Testis (tissue), 2 donors: ENCODE measurements at regions not wholly inside any gene's neighbourhood (a gene's known extent, or its start where the extent isn't known, plus 50 kb on each side); places are given as distances from the start of the nearest gene placed in this dataset.

Experiments used
- DNase-seq: peaks from one replicate; pipeline ENCODE4 v3.0.0-alpha.2; 2019
- H3K27ac ChIP-seq, 2 donors: fragments of 200-600 bp; sonication (generic); one replicate each; pipeline ENCODE4 v1.5.1; 2019
- H3K27me3 ChIP-seq: fragments of 200-600 bp; sonication (generic); one replicate; pipeline ENCODE4 v1.5.1; 2019
- H3K36me3 ChIP-seq: fragments of 200-600 bp; sonication (generic); one replicate; pipeline ENCODE4 v1.5.1; 2017; ENCODE audit warnings: low read depth; ENCODE audit errors: missing control alignments
- H3K4me1 ChIP-seq: fragments of 200-600 bp; sonication (generic); one replicate; pipeline ENCODE4 v1.5.1; 2019
- H3K4me3 ChIP-seq, 2 donors: fragments of 200-600 bp; sonication (generic); one replicate each; pipeline ENCODE4 v1.5.1; 2017 to 2019
- H3K9me3 ChIP-seq: fragments of 200-600 bp; sonication (generic); one replicate; pipeline ENCODE4 v1.5.1; 2017
- POLR2A ChIP-seq: fragments of 450-650 bp; IDR thresholded peaks from one replicate; pipeline ENCODE4 v1.6.1; 2017; ENCODE audit warnings: antibody characterized with exemption, mild to moderate bottlenecking, moderate library complexity
- WGBS, 2 donors: methylation state at CpG; one replicate each; pipeline ENCODE4 v1.1.5; 2018; 5-methylcytosine and 5-hydroxymethylcytosine counted together
- intact Hi-C: fragments of 100-400 bp; cut with DNase I; formaldehyde crosslinking; loops from one replicate; pipeline ENCODE4 v1.15.1; 2023; ENCODE audit warnings: low total_unique reads
- TF ChIP-seq, protein P1 (sequence below), 3 experiments: fragments of 450-650 bp in 2 of 3; fragments of 200-600 bp in 1 of 3; sonication (generic) in 1 of 3; IDR thresholded peaks; one replicate each; pipeline ENCODE4 v1.5.1; 2016 to 2019; ENCODE audit warnings: antibody characterized with exemption in 3 of 3, mild to moderate bottlenecking in 2 of 3, moderate library complexity in 1 of 3

DNA sequence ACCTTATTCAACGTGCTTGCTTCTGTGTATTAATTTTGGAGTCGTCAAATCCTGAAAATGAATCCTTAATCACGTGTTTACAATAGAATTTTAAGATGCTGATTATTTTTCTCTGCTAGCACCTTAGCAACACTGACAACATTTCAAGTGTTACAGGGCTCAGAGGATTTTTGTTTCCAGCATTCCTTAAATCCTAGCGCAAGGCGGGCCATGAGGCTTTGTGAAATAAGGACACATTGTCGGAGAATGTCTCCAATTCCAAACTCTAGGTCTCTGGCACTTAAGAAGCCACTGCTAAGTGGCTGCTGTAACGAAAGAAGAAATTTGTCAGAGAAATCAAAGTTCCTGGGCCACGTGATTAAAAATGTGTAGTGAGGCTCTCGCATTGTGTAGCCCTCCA, 390.9 kb upstream of the CELF2 start:
- Histone ChIP-seq H3K27me3 (no peaks in the 10 kb centered on the region), H3K4me3 (no peak overlapping the region), H3K36me3 (no peaks in the 10 kb centered on the region), H3K27ac (no peak overlapping the region), H3K9me3 (no peaks in the 10 kb centered on the region), H3K4me1 (peaks cover 18% of the 10 kb centered on the region)
- DNase-seq = no peak
- no peak for TF ChIP-seq POLR2A
- TF ChIP-seq, protein P1, sequence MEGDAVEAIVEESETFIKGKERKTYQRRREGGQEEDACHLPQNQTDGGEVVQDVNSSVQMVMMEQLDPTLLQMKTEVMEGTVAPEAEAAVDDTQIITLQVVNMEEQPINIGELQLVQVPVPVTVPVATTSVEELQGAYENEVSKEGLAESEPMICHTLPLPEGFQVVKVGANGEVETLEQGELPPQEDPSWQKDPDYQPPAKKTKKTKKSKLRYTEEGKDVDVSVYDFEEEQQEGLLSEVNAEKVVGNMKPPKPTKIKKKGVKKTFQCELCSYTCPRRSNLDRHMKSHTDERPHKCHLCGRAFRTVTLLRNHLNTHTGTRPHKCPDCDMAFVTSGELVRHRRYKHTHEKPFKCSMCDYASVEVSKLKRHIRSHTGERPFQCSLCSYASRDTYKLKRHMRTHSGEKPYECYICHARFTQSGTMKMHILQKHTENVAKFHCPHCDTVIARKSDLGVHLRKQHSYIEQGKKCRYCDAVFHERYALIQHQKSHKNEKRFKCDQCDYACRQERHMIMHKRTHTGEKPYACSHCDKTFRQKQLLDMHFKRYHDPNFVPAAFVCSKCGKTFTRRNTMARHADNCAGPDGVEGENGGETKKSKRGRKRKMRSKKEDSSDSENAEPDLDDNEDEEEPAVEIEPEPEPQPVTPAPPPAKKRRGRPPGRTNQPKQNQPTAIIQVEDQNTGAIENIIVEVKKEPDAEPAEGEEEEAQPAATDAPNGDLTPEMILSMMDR (IDR thresholded peaks at IDR 0.05) = no peak
- intact Hi-C loops = no loop called here
- 89 to 94% methylated on average over 9 of the region's 9 CpGs for WGBS, 2 donors

DNA sequence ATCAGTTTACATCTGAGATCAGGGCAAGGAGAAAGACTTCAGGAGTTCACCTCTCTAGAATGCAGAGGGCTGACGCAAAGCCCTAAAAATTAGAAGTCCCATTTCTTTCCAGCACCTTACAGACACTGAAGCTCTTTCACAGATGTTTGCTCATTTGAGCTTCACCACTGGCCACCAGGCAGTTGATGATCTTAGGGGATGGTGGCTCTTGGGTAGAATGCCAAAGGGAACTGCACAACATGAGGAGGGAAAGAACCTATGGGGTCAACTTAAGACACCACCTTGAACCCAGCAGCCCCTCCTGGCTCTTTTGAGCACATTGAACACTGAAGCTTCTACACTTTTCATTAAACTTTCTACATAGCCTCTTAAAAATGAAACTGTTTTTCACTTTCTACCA, 390.3 kb upstream of the CELF2 start:
- Histone ChIP-seq H3K27me3 (no peaks in the 10 kb centered on the region), H3K4me3 (no peak overlapping the region), H3K27ac (no peak overlapping the region), H3K36me3 (no peaks in the 10 kb centered on the region), H3K4me1 (peaks cover 18% of the 10 kb centered on the region), H3K9me3 (no peaks in the 10 kb centered on the region)
- 92 to 96% methylated on average over 1 of the region's 1 CpG for WGBS, 2 donors
- no peak for TF ChIP-seq POLR2A
- TF ChIP-seq, protein P1 (IDR thresholded peaks at IDR 0.05) = no peak
- no peak for DNase-seq
- intact Hi-C loops = no loop called here

DNA sequence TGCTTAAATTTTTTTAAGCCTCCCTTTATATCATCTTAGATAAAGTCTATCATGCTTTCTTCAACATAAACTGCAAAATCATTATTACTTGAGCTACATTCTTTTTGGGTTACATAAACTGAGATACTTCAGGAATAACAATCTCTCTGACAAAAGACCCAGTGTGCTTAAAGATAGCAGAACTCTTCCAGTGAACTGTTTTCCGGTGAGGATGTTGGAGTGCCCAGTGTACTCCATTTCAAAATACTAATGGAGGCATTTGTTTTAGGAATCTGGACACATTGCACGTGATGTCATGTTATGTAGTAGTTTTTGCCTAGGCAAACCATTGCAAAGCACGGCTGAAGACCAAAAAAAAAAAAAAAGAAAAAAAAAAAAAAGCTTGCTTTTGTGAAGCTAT, 388.2 kb upstream of the CELF2 start:
- Histone ChIP-seq H3K27me3 (no peaks in the 10 kb centered on the region), H3K36me3 (no peaks in the 10 kb centered on the region), H3K9me3 (no peaks in the 10 kb centered on the region), H3K4me1 (peaks cover 6% of the 10 kb centered on the region), H3K27ac (no peak overlapping the region), H3K4me3 (no peak overlapping the region)
- no peak for TF ChIP-seq POLR2A
- TF ChIP-seq, protein P1 (IDR thresholded peaks at IDR 0.05) = no peak
- DNase-seq = no peak
- intact Hi-C loops = no loop called here
- 49 to 52% methylated on average over 3 of the region's 3 CpGs for WGBS, 2 donors

DNA sequence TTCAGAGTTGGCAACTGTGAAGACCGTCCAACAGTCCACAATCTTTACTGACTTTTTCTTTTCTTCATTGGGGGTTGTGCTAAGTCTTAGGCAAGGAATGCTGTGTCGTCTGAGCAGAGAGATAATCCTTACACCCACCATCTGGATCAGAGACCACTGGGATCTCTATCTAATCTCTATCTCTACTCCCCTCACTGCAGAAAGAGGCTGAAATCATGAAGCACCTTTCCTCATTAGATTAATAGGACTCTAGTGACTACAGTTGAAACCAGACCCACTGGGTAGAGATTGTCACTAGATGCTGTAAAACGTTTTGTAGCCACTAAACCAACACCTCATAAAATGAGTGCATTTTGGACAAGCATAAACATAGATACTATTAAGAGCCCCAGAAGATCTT, 387.4 kb upstream of the CELF2 start:
- Histone ChIP-seq H3K27ac (no peak overlapping the region), H3K4me1 (peaks cover 3% of the 10 kb centered on the region), H3K36me3 (no peaks in the 10 kb centered on the region), H3K9me3 (no peaks in the 10 kb centered on the region), H3K4me3 (no peak overlapping the region), H3K27me3 (no peaks in the 10 kb centered on the region)
- DNase-seq = no peak
- intact Hi-C loops = no loop called here
- no peak for TF ChIP-seq POLR2A
- TF ChIP-seq, protein P1 (IDR thresholded peaks at IDR 0.05) = no peak
- WGBS, 2 donors = 64 to 73% methylated on average over 3 of the region's 3 CpGs

DNA sequence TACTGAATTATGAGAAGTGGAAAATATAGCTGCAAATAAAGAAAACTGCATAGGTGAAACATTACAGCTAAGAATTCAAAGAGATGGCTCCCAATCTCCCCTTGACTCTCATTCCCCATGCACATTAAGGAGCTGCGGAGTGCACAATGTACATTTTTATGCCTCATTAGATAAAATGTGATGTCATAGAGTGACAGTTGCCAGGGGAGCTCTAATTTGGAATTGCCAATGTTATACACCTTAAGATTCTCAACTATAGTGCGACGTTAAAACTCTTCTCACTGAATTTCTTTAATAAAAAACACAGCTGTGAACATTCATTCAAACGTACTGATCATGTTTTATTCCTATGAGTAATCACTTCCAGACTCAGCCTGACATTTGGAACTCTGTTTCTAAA, 386.9 kb upstream of the CELF2 start:
- no peak for DNase-seq
- Histone ChIP-seq H3K36me3 (no peaks in the 10 kb centered on the region), H3K4me3 (no peak overlapping the region), H3K27ac (no peak overlapping the region), H3K27me3 (no peaks in the 10 kb centered on the region), H3K9me3 (no peaks in the 10 kb centered on the region), H3K4me1 (no peaks in the 10 kb centered on the region)
- intact Hi-C loops = no loop called here
- WGBS, 2 donors = 85 to 89% methylated on average over 4 of the region's 4 CpGs
- TF ChIP-seq, protein P1 (IDR thresholded peaks at IDR 0.05) = no peak
- TF ChIP-seq POLR2A = no peak
